ENCODE measurements at regions not wholly inside any gene's neighbourhood (a gene's known extent, or its start where the extent isn't known, plus 50 kb on each side); places are given as distances from the start of the nearest gene placed in this dataset.

DNA sequence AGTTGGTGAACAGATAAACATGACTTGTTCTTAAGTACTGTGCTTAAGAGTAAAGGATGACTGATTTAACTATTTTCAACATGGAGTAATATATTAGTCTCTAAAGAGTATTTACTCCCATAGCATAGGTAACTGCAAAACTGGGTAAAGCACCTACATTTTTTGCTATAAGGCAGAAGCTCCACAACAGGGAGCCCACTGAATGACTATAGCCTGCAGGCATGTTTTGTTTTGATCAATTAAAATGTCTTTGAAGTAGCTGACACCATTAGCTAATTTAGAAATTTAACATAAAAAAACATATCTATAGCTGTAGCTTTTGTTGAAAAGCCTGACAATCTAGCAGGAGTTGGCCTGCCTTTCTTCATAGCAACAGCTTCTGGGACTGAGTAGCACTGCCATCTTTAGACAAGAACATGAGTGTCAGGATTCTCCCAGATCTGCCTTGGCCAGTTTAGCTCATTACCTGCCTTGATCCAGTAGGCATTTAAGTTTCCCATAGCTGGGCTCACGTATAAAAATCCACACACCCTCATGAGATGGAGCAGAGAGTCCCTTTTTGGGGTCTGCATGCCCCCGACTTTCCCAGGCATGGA lies 1935.1 kb upstream of the PIK3C3 start:
- ChIA-PET CTCF (no interaction called here), POLR2A (no interaction called here)

DNA sequence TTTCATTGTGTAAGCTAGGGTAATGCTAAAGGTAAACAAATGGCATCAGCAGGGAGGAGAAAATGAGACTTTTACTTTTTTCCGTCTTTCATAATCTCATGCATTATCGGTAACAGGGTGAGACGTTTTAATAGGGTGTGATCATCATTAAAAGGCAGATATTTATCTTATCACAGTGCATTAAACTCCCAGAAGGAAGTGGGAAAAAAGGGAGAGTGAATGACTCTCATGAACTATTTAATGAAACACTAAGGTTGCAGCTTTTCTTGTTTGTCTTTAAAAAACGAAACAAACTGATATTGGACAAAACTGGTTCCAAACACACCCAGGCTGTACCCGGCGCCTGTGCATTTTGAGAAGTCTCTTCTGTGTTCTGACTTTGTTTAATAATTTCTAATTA lies 1936.8 kb upstream of the PIK3C3 start:
- CTCF ChIA-PET, result no interaction called here

DNA sequence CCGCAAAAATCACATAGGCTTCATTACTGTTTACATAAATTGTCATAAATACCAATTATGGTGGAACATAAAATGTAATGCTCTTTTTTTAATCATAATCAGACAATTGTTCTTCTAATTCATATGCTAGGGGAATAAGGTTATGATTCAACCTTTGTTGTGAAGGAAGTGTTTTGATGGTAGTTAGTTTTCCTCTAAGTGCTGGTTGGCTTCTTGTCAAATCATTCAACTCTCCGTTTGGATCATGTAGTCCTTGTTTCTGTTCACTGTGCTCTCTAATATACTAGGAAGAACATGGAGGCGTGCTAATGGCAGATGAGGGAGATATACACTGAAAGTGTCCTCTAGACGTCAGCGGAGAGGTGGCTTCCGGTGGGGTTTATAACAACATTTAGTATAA lies 1938.0 kb upstream of the PIK3C3 start:
- POLR2A ChIA-PET, result no interaction called here
- CTCF ChIA-PET, result no interaction called here

More for the DNA sequence above, 1936.8 kb upstream of the PIK3C3 start:
- POLR2A ChIA-PET, result no interaction called here

DNA sequence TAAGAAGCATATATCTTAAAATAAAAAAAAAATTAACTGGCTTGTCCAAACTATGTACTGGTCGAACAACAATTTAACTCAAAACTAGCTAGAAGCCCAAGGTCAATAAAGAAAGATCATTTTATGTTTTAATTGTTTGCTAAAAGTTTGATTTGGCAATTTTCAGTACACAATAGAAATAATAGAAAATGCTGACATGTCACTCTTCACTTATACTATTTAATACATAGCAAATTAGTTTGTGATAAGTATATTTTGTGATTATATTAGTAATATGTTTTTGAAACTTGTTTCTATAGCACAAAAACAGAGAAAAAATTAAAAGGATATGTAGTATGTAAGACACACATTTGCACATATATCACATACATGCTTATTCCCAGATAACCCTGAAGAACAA lies 1938.6 kb upstream of the PIK3C3 start:
- ChIA-PET POLR2A (no interaction called here), CTCF (no interaction called here)

DNA sequence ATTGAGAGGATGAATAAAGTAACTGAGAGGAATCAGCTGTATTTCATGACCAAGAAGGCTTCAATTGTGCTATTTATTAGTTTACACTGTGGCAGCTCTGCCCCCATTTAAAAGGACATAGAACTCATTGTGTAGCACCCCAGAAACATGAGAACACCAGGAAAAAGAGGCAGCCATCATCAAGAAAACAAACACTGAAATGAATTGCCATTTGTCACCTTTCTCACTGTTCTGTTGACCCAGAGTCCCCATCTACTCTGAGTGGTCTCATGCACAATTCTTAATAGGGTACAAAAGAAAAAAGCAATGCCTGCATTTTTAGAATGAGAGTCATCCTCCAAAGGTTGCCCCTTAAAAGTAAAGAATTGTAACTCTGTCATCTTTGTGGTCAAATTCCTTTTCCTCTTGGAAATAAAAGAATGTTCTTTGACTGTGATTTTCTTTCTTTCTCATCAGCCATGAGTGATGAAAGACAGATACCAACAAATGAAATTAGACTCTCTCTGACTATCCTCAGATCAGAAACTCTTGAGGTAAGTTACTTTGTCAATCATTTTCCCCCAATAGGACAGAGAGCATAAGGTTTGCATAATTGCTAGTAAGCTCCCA lies 1941.9 kb upstream of the PIK3C3 start:
- CTCF ChIA-PET, result no interaction called here
- POLR2A ChIA-PET, result no interaction called here

DNA sequence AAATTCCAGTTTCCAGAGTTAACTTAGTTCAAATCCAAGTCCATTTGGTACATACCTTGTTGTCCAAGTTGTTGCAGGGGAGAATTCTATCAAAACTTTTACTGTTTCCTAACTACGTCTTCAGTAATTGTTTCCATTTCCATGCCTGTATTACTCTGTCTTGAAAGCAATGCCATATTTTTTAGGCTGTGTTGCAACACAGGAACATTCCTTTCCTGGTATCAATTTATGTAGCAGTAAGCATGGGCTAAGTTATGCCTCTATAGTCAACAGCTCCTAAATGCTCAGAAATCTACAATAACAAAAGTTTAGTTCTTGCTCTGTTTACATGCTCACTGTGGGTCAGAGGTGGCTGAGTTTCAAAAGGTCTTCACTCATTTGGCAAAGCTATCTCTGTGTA lies 1943.8 kb upstream of the PIK3C3 start:
- CTCF ChIA-PET, result no interaction called here
- POLR2A ChIA-PET, result no interaction called here

DNA sequence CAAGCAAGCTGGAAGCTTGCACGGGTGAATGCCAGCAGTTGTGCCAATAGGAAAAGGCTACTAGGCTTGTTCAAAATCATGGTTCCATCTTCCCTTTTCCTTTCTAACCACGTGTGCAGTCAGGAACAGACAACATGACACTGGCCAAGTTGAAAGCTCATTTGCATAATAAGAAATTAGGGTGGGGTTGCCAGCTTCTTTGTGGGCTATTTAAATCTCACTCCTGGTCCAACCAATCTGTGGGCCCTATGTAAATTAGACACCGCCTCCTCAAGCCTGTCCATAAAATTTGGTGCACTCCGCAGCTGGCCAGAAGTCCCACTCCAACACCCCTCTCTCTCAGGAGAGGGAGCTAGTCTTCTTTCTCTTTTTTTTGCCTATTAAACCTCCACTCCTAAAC lies 1948.4 kb upstream of the PIK3C3 start:
- CTCF ChIA-PET, result no interaction called here
- POLR2A ChIA-PET, result no interaction called here

DNA sequence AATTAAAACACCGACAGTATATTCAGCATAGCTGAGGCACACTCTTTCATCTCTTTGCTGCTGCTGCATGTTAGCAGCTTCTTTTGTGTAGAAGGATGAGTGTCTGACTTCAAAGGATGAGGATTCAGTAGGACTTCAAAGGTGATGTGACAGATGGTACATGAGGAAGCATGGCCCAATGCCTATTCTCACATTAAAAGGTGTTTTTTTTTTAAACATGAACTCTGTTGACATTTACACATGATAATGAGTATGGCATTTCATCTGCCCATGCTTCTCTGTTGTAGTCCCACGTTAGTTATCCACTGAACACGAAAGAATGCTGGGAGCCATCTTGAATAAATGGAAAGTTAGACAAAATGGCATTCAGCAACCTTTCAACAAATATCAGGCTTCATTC lies 1950.8 kb upstream of the PIK3C3 start:
- POLR2A ChIA-PET, result no interaction called here
- CTCF ChIA-PET, result no interaction called here

DNA sequence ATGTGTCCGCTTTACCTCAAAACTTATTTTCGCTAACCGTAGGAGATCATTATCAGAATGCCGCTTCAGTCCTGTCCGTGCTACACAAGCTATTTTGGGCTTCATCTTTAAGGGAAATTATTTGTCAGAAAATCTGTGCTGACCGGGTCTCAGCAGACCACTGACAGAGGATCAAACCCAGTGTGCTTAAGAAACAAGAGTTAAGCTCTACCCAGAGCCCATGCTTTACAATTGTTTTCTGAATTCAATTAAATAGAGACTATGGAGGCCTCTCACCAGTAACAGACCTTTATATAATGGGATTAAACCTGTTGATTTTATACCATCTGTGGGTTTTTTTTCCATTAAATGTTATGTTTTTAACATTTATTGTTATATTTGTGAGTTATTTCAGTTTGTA lies 1956.7 kb upstream of the PIK3C3 start:
- POLR2A ChIA-PET, result no interaction called here

DNA sequence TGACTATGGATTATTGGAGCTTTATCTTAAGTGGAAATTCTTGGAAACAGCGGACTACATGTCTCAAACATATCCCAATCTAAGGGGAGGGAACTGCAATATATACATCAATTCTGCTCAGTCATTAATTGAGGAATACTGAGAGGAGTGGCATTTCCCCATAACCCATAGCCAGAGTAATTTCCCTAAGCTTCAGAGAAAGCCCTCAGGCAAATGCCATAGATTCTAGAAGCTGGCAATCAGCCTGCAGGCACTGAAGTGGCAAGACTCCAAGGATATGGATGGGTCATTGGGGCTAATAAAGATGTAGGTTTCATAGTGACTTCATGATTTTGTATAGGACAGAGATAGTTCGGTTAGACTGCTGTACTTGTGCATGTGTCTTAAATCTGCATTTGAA lies 1960.5 kb upstream of the PIK3C3 start:
- ChIA-PET CTCF (no interaction called here), POLR2A (no interaction called here)

More for the DNA sequence above, 1956.7 kb upstream of the PIK3C3 start:
- CTCF ChIA-PET, result no interaction called here

DNA sequence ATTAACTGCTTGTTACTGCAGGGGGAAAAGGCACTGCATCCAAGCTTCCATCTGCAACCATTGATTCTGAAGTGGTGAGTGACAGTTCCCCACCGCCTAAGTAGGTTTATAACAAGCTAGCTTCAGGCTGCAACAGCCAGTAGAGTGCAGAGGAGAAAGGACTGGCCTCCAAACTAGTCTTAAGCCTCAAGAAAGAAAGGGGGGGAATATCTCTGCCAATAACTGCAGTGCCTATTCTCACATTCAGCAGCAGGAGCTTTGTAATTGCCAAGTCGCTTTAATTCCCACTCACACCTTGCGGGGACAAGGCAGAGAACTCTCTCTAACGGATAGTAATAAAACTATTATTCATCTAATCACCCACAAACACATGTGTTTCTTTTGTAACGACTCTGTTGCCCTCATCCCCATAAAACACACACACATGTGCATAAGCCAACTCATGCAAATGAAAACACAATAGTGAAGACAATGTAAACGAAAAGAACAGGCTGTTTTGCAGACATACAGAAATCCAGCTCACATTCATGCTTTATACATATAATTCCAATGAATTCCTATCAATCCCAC lies 1963.3 kb upstream of the PIK3C3 start:
- ChIA-PET POLR2A (no interaction called here), CTCF (no interaction called here)

DNA sequence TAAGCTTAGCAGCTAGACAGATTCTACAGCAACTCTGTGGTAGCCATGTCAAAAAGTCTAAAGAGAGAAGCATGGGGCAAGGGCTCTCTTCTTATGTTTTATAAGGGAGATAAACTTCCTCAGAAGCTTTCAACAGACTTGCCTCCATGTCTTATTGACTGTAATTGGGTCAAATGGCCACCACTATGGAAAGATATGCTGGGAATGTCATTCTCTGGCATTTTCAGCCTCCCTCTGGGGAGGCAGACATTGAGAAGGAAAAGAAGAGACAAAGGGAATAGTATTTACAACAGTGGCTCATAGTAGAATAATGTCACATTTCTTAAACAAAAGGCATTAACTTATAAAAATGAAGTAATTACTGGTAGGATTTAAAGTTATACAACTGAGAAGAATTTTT lies 1964.5 kb upstream of the PIK3C3 start:
- POLR2A ChIA-PET, result no interaction called here
- CTCF ChIA-PET, result no interaction called here

DNA sequence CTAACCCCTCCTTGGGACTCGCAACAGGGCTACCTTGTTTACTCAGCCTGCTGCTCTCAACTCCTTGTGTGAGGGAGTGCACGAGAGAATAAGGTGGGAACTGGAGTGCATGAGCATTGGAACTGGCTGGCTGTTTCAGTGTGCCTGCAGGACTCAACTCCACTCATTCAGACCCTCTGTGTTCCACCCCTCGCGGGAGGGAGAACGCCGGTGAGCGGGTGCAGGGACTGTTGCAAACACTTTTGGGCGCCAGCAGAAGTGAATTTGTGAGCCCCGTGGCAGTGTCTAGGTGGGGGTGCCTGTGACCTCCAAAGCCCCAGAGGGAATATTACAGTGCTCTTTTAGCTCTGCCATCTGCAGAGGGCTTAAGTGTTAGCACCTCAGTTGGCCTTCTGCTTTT lies 1978.3 kb upstream of the PIK3C3 start:
- ChIA-PET CTCF (no interaction called here), POLR2A (no interaction called here)

DNA sequence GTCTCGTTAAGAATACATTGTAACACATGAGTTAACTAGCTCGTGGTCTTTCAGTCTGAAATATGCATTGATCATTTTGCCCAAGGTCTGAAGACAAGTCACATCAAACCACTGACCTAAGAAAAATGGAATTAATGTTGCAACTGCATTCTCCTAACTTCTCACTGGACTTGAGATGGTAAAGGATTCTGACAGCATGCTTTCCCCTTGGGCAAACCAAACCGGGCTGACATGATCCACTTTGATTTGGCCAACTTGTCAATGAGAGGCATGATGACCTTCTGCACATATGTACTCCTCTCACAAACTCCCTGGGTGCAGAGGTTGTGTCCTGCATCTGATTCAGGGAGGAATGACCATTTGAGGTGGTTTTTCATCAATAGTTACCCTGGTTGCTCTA lies 1982.5 kb upstream of the PIK3C3 start:
- ChIA-PET CTCF (no interaction called here), POLR2A (no interaction called here)

DNA sequence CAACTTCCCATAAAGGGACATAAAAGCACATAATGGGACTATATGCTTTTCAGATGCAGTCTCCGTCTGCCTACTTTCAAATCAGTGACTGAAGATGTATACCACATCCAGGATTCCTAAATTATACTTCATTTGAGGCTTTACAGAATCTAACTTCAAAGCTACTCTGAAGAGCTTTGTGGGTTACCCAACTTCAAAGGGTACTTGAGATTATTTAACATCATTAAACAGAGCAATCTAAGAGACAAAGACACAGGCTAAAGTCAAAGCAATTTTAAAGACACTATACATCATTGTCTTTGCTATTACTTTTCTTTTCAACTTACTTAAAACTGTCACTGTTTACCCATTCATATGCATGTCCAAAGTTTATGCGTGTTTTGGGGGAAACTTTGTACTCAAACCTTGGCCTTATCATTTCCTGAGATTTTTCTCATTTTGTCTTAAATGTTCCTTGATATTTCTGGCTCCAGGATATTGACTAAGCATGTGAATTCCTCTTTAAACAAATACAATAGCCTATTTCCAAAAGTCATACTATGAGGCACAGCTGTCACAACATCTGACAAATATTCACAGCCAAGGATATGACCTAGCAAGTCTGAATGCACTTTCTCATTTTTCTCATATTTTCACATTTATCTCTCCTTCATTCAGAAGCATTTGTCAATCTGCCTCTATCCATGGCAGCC lies 1985.1 kb upstream of the PIK3C3 start:
- POLR2A ChIA-PET, result no interaction called here
- CTCF ChIA-PET, result no interaction called here

DNA sequence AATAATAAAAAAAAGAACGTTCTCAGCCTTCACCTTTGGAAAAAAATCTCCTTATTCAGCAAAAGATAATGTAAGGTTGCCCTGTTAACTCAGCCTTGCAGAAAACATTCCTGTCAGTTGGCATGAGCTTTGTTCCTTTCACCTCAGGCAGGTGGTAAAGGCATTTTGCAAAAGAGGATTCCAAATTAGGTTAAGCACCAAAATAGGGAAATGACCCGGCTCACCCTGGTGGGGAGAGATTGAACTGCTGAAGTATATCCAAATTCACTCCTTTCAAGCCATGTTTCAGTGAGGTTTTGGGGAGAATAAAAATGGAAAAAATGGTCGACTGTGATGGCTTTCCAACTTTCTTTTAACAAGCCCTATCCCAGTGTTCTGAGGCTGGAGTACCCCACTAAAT lies 1988.8 kb upstream of the PIK3C3 start:
- ChIA-PET CTCF (no interaction called here), POLR2A (no interaction called here)

DNA sequence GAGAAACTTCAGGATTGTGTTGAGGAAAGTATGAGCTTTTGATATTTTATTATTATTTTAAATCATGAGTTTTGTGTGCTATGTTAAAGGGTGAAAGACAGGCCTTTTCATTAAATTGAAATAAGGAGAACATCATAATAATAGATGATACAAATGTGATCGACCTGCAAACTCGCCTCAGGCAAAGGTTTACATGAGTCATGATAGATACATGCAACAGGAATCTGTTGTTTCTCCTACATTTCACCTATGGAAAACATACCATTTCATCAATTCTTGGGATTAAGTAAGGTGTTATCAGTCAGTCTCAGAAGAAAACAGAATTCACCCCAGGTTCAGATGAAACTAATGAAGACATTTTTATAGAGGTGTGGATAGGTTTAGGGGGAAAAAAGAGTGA lies 1992.5 kb upstream of the PIK3C3 start:
- ChIA-PET POLR2A (no interaction called here), CTCF (no interaction called here)

DNA sequence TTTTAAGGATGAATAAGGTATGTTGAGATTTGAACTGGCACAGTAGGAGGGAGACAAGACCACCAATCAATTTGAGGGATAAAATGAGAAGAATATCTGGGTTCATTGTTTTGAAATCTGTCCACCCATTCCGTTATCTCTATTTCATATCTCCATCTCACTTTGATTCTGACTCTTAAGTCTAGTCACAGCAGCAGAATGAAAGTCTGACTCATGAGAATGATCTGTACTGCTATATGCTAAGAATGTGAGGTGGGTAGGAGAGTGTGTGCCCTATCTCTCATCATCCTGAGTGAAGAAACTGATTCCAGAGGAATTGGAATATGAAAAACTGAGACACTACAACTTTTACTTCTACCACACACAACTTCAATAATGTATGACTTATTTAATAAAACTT lies 1994.5 kb upstream of the PIK3C3 start:
- POLR2A ChIA-PET, result no interaction called here
- CTCF ChIA-PET, result no interaction called here

DNA sequence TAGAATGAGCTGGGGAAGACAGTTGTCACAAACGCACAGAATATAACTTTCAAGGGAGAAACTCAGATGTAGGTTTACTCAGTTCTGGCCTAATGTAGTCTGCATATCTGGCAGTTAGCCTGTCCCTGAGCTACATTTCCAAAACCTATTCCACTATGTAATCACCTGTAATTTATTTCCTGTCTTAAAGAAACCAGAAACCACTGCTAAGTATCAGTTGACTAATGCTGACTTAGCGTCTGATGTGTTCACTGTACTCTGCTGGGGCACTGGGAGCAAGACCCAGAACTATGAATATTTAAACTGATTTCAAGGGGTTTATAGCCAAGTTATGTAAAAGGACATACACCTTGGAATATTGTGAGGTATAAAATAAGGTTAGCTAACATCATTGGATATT lies 1995.2 kb upstream of the PIK3C3 start:
- POLR2A ChIA-PET, result no interaction called here
- CTCF ChIA-PET, result no interaction called here

DNA sequence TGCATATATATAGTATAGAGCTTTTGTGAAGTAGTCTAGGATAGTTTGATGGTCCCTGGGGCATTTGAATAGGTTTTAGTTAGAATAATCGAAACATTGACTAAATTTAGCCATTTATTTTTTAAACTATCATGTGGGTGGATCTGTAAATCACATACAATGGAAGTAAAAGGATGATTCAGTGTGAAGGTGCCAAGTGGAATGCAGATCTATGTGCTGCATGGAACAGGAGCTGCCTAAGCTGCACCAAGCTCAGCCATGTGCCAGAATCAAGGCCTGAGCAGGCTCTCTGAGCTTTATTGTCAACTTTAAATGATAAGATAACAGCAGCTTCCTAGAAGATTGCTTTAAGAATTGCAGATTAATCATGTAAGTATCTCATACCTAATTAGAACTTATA lies 1996.2 kb upstream of the PIK3C3 start:
- ChIA-PET POLR2A (no interaction called here), CTCF (no interaction called here)

DNA sequence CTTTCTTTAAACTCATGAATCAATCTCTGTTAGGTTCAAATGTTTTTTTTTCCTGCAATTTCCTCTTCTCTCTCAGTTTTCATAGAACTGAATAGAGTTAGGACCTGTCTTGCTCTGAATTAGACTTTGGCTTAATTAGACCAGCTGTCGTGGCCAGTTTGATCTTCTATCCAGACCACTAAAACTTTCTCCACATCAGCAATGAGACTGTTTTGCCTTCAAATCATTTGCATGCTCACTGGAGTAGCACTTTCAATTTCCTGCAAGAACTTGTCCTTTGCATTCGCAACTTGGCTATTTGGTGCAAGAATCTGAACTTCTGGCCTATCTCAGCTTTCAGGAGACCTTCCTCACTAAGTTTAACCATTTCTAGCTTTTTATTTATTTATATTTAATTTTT lies 2002.2 kb upstream of the PIK3C3 start:
- ChIA-PET CTCF (no interaction called here), POLR2A (interaction anchor here (0.6 kb wide), 1 partner anchor 77 kb away, joined by 5 read pairs; no protein-coding TSS in a partner anchor)

DNA sequence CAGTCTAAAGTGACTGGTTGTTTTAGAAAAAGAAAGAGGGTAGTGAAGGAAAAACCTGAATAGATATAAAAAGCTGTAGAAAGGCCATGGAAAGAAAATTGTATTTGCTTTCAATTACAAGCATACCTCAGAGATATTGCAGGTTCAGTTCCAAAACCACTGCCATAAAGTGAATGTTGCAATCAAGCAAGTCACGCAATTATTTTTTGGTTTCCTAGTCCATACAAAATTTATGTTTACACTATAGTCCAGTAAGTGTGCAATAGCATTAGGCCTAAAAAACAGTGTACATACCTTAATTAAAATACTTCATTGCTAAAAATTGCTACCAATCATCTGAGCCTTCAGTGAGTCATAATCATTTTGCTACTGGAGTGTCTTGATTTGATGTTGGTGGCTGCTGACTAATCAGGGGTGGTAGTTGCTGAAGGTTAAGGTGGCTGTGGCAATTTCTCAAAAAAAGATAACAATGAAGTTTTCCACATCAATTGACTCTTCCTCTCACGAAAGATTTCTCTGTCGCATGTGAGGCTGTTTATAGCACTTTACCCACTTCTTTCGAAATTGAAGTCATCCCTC lies 2003.8 kb upstream of the PIK3C3 start:
- POLR2A ChIA-PET, result no interaction called here
- CTCF ChIA-PET, result no interaction called here

All from activated CD8-positive, alpha-beta memory T cell treated with anti-CD3 and anti-CD28 coated beads for 36 hours (primary cell).